Kidney glomerular epithelial cell (primary cell): ENCODE measurements at regions not wholly inside any gene's neighbourhood (a gene's known extent, or its start where the extent isn't known, plus 50 kb on each side); places are given as distances from the start of the nearest gene placed in this dataset.
"Not testable (repeated sequence)": the region's sequence is repeated elsewhere in the genome, so short reads cannot be mapped to it uniquely, and the experiment has no call there.

Experiments
- DNase-seq: peaks from one replicate; lab custom pipeline; 2025; lab: John Stamatoyannopoulos, UW

DNA sequence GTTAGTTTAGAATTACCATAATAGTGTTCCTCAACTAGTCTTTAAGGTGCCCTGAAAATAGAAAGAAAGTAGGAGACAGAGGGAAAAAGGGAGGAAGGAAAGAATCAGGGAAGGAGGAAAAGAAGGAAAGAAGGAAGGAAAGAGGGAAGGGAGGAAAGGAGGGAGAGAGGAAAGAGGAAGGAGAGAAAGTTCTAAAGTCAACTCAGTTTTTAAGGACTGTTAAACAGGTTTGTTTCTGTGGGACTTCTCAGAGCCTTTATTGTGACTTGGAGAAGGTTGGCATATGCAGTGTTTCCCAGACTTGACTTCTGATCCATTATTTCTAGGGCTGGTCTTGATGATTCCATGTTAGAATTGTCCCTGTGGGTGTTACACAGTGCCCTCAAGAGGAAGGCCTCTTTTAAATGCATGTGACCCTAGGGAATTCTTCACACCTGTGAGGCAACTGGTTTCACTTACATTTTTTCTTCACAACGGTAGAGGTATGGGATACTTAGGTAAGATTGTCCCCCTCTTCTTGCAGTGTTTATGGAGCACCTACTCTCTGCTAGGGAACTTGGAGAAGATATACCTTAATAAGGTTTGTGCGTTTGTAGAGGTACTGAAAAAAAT, 132.7 kb upstream of the GMDS start:
- DNase-seq: no peak

DNA sequence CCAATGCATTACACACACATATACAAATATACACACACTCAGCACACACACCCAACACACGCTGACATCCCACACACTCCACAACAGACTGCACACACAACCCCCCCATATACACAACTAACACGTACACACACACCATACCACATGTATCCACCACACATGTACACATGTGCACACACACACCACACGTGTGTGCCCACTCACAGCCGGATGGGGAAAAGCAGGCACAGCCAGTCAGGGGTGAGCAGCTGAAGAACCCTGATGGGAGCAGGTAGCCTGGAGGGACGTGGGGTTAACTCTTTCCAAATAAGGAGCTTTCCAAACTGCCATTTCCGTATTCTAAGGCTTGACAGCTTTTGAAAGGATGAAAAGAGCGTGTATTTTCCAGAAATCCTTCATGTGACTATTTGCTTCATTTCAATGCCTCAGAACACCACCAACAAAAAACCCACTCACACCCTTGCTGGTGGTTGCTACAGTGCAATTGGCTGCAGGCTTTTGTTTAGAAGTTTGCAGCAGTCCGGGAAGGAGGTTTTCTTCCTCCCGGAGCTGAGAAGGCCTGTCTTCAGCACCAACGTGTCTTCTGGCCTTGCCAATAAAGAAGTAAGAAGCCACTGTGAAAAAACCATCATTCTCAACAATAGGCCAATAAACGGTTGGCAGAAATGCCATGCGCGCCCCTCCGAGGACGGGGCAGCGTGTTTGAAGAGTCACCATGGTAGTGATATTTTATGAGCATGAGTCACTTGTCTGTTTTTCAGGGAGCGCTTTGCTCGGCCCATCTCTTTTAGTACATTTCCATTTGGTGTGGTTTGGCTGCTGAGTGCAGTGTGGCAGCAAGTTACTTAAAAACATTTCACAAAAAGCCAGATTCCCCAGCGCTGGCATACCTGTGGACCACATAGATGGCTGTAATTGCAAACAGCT, 131.3 kb upstream of the GMDS start:
- no peak for DNase-seq

DNA sequence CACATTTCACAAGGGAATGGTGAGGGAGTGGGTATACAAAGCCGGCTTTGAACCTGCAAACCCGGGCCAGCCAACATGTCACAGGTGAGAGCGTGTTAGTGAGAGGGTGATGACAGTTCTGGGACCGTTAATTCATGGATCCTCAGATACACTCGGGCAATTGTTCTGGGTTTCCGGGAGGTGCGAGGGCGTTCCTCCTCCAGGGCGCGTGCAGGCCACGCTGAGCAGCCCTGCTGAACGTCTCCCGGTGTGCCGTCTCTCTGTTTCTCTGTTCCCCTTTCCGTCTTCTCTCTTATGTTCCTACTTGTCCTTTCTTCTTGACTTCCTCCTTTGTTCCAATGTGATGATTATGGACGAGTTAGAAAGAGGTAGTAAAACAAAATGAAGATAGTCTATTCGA, 130.0 kb upstream of the GMDS start:
- no peak for DNase-seq

DNA sequence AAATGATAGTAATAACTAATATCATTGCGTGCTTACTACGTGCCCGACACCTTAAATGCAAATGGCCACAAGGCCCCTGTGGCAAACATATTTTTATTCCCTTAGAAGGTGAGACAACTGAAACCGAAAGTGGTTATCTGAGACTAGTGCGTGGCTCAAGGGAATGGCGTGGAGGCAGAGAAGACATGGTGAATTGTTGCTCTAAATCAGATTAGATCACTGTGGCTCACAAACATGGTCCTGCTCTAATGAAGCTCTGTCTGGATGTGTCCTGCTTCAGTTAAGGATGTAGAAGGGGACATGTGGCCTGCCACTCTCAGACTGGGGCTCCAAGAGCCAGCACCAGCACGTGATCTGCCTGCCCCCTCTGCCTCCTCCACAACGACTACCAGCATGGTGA, 124.2 kb upstream of the GMDS start:
- no peak for DNase-seq

DNA sequence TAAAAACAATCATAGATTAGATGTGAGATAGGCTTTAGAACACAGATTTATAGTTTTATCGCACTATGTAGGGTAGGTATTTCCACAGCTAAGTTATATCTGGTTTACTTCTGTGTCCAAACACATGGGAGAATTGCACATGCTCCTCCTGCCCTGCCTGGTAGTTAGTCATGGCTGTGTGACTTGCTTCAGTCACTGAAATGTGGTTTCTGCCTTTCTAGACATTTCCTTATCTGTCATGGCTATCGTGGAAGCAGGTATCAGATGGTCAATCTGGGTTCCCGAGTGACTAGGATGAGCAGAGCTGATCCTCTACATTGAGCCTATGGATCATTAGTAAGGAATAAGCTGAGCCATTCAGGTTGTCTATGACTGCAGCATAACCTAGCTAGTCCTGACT, 117.8 kb upstream of the GMDS start:
- DNase-seq: no peak

DNA sequence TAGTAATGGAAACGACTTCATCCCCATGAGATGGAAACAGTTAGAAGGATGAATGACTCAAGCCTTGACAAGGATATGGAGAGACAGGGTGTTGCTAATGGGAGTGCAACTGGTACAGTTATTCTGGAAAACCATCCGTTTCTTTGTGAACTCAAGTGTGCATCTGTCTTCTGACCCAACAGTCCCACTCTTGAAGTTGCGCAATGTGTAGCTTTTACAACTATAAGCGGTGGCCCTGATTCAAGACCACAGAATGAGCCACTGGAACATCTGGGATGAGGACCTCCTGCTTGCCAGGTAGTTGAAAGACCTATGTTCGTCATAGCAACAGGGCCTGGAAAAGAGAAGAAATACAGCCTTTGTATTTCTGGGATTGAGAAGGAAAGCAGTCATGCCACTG, 115.8 kb upstream of the GMDS start:
- DNase-seq: no peak

DNA sequence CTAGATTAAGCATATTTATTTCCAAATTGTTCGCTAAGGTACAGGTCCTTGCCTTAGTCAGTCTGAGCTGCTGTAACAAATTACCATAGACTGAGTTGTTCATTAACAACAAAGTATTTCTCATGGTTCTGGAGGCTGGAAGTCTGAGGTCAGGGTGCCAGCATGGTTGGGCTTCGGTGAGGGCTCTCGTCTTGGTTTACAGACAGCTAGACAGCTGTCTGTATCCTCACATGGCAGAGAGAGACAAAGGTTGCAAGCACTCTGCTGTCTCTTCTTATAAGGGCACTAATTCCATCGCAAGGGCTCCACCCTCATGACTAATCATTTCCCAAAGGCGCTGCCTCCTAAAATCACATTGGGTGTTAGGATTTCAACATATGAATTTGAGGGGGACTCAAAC, 115.3 kb upstream of the GMDS start:
- DNase-seq: no peak

DNA sequence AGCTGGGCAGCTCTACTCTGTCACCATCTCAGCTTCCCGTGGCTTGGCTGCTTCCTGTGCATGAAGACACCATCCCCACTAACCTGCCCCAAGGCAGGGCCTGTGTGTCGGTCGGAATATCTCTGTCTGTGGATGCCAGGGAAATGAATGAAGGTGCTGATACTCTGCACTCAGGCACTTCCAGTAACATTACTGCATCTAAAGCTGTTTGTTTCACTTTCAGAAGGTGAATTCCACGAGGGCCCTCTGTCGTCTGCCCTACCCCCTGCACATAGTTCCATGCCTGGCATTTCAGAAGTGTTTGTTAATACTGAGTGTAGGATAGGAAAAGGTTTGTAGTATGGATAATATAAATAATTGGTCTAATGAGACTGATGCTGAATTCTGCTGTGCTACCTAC, 114.7 kb upstream of the GMDS start:
- no peak for DNase-seq

DNA sequence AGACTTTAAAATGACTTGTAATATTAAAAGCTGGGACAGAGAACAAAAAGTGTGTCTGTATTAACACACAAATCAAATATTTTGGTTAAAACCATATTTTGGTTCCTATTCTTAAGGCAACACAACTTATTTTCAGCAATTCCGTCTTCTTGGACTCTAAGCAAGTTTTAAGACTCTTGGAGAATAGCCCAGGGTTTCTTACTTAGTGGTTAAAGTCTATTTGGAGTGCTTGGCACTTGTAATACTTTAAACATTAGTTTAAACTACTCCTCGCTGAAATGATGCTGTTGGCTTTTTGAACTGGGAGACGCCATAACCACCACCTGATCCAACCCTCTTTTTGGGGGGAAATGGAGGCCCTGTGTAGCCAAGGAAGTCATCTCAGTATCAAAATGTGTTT, 109.7 kb upstream of the GMDS start:
- DNase-seq: no peak

DNA sequence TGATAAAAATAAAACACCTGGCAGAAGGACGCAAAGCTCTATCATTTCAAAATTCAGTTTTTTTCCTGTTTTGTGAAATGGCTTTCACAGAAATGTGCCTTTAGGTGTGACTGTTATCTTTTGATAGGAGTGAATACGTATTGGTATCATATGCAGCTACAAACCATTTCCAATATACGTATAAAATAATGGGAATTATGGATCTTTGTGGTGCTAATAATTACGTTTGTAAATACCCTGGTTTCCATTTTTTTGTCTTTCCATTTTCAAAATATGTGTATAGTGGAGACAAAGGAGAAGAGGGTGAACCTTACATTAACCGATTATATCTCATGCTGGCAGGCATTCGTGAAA, 108.7 kb upstream of the GMDS start:
- no peak for DNase-seq

DNA sequence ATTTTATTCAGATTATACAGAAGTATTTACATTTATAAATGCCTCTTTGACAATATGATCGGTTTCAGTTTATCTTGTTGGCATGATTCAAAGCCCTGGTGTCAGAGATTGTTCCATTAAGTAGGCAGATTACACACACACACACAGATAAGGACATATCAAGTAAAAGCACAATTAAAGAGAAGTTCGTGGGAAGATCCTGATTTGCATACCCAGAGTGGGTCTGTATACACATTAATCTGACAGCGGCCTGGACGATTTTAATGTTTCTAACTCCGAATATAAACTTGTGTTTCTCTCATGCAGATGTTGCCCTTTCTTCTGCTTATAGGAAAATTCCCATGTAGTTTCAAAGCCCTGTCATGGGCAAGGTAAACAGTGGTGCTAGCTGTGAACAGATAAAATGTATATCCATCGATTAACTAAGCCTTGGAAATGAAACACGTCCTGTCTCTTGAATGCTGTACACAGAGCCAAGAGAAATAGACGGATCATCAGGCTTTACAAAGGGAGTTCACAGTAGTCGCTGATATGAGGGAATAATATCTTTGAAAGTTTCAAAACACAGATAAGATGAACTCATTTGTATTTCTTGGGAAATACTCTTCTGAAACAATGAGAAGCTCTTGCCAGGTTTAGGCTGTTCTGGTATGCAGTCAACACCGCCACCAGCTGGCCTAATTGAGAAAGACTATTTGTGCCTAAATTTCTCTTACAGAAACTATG, 108.2 kb upstream of the GMDS start:
- DNase-seq: peak; percentile 77

DNA sequence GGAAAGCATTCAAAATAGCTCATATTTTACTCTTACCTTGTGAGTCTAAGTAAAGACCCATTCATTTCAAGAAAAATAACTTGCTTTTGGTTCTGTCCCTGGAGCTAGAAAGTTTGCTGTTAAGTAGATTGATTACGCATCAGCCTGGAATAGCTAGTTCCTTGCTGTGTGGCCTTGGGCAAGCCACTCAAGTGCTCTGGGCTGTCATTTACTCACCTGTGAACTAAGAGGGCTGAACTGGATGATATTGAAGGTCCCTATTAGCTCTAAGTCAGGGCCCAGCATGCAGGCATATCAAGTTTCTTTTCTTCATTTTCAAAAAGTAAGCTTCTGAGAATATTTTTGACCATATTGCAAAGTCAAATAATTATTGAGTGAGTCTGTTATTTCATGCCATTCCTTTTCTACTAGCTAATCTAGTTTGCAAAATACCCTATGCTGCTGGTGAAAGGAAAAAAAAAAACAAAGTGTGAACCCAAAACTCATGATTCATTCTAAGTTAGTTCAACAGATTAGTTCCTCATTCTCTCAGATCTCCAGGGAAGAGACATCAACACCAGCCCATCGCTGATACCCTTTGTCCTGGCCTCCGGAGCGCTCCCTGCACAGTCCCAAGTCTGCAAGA, 106.5 kb upstream of the GMDS start:
- peak; percentile 70 for DNase-seq

DNA sequence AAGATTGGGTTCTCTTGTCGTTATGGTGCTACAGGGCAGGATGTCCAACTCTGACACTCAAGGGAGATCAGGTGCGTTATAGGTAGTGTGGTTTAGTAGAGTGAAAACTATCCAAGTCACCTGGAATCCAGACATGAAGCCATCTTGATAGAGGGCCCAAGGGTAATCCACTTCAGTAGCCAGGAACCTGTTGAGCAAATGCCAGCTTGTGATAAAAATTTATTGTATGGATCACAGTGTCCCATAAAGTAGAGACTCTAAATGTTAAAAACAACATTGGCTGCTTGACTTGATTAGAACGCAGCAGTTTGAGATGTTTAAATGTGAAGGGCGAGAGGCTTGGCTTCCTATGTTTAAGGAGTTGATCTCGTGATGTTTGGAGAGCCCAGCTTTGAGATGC, 105.7 kb upstream of the GMDS start:
- DNase-seq: no peak

DNA sequence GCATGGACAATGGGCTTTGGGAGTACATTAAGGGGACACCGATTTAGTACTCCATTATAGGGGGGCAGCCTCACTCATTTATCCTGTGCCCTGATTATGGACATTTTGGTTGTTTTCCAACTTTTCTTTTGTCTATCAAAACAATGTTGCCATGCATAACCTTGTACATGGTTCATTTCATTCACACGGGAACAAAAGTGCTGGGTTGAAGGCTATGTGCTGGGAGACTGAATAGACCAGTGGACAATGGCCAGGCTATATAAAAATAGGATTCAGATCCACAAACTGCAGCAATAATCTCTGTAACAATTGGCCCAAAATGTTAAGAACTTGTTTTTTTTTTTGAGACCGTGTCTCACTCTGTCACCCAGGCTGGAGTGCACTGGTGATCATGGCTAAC, 100.7 kb upstream of the GMDS start:
- DNase-seq: no peak

DNA sequence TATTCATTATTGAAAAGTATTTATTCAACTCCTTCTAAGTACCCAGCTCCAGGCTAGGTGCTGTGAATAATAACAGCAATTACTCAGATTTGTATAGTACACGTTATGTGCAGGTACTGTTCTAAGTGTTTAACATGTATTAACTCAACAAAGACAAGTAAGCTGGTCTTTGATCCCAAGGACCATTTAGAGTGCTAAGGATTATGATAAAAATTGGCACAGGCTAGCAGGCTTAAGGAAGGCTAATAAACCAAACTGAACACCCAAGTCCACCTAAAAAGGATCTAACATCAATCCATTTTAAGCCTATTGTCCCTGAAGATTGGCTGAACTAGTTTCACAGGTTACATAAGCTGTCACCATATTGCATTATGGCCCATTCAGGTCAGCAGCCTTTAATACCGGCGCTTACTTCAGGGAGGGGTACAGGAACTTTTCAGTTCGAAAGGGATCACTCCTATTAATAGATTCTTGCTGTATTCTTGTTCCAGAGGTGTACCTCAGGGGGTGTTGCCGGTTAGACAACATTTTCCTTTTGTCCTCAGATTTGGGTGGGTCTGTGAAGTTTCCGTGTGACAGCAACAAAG, 99.0 kb upstream of the GMDS start:
- no peak for DNase-seq

DNA sequence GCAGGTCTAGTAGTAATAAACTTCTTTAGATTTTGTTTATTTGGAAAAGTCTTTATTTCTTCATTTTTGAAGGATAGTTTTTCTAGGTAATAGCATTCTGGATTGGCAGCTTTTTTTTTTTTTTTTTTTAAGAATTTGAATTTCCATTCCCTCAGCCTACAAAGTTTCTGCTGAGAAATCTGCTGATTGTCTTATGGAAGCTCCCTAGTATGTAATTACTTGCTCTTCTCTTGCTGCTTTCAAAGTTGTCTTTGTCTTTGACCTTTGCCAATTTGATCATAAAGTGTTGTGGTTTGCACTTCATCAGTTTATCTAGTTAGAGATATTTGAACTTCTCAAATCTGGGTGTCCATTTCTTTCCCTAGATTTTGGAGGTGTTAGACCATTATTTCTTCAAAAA, 82.2 kb upstream of the GMDS start:
- DNase-seq: no peak

DNA sequence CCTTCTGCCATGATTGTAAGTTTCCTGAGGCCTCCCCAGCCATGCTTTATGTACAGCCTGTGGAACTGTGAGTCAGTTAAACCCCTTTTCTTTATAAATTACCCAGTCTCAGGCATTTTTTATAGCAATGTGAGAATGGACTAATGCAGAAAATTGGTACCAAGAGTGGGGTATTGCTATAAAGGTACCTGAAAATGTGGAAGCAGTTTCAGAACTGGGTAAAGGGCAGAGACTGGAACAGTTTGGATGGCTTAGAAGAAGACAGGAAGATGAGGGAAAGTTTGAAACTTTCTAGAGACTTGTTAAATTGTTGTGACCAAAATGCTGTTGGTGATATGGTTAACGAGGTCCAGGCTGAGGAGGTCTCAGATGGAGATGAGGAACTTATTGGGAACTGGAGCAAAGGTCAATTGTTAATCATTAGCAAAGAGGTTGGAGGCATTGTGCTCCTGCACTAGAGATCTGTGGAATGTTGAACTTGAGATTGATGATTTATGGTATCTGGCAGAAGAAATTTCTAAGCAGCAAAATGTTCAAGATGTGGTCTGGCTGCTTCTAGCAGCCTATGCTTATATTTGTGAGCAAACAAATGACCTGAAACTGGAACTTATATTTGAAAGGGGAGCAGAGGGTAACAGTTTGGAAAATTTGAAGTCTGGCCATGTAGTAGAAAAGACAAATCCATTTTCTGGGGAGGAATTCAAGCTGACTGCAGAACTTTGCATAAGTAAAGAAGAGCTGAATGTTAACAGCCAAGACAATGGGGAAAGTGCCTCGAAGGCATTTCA, 79.0 kb upstream of the GMDS start:
- DNase-seq: no peak

DNA sequence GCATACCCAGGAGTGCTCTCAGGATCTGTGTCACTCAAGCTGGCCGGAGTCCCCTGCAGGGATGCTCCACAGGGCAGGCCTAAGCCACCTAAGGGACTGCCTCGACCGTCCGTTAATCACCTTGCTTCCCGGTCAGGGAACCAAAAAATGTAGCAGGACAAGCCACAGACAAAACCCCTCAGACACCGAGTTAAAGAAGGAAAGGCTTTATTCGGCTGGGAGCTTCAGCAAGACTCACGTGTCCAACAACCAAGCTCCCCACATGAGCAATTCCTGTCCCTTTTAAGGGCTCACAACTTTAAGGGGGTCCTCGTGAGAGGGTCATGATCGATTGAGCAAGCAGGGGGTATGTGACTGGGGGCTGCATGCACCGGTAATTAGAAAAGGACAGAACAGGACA, 72.1 kb upstream of the GMDS start:
- not testable (repeated sequence) for DNase-seq

DNA sequence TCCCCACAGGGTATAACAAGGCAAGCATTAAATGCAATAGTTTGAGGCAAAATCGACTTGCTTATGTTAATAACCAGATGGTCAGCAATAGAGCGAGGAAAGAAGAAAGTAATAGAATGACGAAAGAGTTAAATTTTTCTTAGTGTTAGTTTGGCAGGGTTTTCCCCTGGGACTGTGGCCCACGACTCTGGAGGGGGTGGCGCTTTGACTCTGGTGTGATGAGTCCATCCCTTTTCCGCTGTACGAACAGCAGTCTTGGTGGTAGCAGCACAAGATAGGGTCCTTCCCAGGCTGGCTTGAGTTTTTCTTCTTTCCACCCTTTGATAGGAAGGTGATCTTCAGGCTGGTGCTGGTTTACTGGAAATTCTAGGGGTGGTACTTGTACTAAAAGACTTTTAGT, 69.2 kb upstream of the GMDS start:
- no peak for DNase-seq

DNA sequence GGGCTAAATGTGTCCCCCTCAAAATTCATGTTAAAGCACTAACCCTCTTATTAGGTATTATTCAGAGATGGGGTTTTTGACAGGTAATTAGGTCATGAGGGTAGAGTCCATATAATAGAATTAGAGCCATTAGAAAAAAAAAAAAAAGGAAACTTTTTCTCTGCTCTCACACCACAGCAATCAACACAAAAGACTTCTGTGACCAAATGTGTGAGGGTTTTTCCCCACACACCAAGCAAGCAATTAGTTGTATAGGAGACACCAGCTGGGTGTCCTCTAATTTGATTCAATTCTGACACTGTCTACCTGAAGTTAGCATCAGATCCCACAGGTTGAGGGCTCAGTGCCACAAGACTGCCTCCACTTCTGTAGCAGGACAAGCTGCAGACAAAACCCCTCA, 64.6 kb upstream of the GMDS start:
- DNase-seq: no peak

DNA sequence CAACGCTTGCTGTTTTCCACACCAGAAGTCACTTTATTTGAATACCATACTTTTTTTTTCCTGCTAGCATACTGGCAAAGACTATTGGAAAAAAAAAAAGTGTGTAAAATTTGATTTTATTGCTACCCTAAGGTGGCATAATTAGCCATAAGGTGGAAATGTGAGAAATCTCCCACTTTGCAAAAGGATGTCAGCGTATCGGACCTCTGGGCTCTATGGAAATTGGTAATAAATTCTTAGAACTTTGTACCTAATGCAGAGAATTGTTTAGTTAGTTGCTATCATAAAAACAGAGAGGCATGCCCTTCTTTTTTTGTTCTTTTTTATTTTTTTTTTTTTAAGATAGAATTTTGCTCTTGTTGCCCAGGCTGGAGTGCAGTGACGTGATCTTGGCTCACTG, 63.7 kb upstream of the GMDS start:
- no peak for DNase-seq

DNA sequence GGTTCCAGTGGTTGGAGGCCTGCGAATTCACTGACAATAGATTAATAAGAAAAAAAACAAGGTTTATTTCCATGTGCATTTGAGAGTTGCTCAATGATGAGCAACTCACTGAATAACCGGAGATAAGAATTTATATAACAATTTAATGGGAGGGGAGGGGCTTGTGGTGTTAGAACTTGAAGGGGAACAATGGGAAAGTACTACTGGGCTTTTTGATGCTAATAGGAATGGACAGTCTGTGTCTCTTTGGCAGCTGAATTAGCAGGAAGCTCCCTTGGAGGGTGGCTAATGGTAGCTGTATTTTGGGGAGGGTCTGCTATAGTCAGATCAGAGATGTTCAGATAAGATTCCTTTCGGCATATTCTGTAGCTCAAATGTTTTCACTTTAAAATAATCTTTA, 62.4 kb upstream of the GMDS start:
- DNase-seq: no peak
